Smooth muscle cell (in vitro differentiated cells): ENCODE measurements at regions not wholly inside any gene's neighbourhood (a gene's known extent, or its start where the extent isn't known, plus 50 kb on each side); places are given as distances from the start of the nearest gene placed in this dataset.

Experiments
- DNase-seq: peaks from one replicate; lab custom pipeline; 2025; ENCODE audit not compliant: unreplicated experiment; lab: John Stamatoyannopoulos, UW
- H2AFZ ChIP-seq: fragments of 200-600 bp; sonication (generic); 2 replicates; pipeline ENCODE4 v1.6.0; 2016; ENCODE audit warnings: antibody characterized with exemption, low read depth, mild to moderate bottlenecking
- H3F3A ChIP-seq: fragments of 200-600 bp; sonication (generic); 2 replicates; pipeline ENCODE4 v1.6.0; 2017; ENCODE audit warnings: antibody characterized with exemption, low read depth
- H3K27ac ChIP-seq: fragments of 200-600 bp; sonication (generic); 2 replicates; pipeline ENCODE4 v1.5.1; 2016; ENCODE audit warnings: low read depth, mild to moderate bottlenecking
- H3K27me3 ChIP-seq: fragments of 200-600 bp; sonication (generic); 2 replicates; pipeline ENCODE4 v1.6.1; 2016; ENCODE audit warnings: low read depth, mild to moderate bottlenecking
- H3K36me3 ChIP-seq: fragments of 200-600 bp; sonication (generic); 2 replicates; pipeline ENCODE4 v1.5.1; 2016; ENCODE audit warnings: low read depth
- H3K4me1 ChIP-seq: fragments of 200-600 bp; sonication (generic); 2 replicates; pipeline ENCODE4 v1.5.1; 2016; ENCODE audit warnings: low read depth
- H3K4me2 ChIP-seq: fragments of 200-600 bp; sonication (generic); 2 replicates; pipeline ENCODE4 v1.6.0; 2016; ENCODE audit warnings: mild to moderate bottlenecking
- H3K4me3 ChIP-seq: fragments of 200-600 bp; sonication (generic); 2 replicates; pipeline ENCODE4 v1.5.1; 2016; ENCODE audit warnings: mild to moderate bottlenecking
- H3K79me2 ChIP-seq: fragments of 200-600 bp; sonication (generic); 2 replicates; pipeline ENCODE4 v1.6.0; 2016; ENCODE audit warnings: low read depth, mild to moderate bottlenecking
- H3K9ac ChIP-seq: fragments of 200-600 bp; sonication (generic); 2 replicates; pipeline ENCODE4 v1.6.0; 2016; ENCODE audit warnings: low read depth
- H3K9me3 ChIP-seq: fragments of 200-600 bp; sonication (generic); replicated peaks from 2 replicates; pipeline ENCODE4 v1.5.1; 2016; ENCODE audit warnings: low read depth
- H4K20me1 ChIP-seq: fragments of 200-600 bp; sonication (generic); 2 replicates; pipeline ENCODE4 v1.6.0; 2016; ENCODE audit warnings: low read depth
- WGBS: methylation state at CpG from one replicate; pipeline ENCODE4 v1.1.7; 2016; ENCODE audit warnings: low lambda C conversion rate; 5-methylcytosine and 5-hydroxymethylcytosine counted together
- TF ChIP-seq, protein P1 (sequence below): fragments of 200-600 bp; sonication (generic); IDR thresholded peaks from 2 replicates; pipeline ENCODE4 v1.5.1; 2017; ENCODE audit warnings: borderline replicate concordance, mild to moderate bottlenecking, antibody characterized with exemption; ENCODE audit not compliant: insufficient read depth, poor library complexity, severe bottlenecking

- 100% methylated on average over 1 of the region's 1 CpG for WGBS
- no peak overlapping the region for H3K9ac ChIP-seq
- H3K4me1 ChIP-seq = no peaks in the 10 kb centered on the region
- no peak overlapping the region for H3K27ac ChIP-seq
- H4K20me1 ChIP-seq = no peaks in the 10 kb centered on the region
- H3K4me2 ChIP-seq = no peak overlapping the region
- H3K4me3 ChIP-seq = no peak overlapping the region
- TF ChIP-seq, protein P1, sequence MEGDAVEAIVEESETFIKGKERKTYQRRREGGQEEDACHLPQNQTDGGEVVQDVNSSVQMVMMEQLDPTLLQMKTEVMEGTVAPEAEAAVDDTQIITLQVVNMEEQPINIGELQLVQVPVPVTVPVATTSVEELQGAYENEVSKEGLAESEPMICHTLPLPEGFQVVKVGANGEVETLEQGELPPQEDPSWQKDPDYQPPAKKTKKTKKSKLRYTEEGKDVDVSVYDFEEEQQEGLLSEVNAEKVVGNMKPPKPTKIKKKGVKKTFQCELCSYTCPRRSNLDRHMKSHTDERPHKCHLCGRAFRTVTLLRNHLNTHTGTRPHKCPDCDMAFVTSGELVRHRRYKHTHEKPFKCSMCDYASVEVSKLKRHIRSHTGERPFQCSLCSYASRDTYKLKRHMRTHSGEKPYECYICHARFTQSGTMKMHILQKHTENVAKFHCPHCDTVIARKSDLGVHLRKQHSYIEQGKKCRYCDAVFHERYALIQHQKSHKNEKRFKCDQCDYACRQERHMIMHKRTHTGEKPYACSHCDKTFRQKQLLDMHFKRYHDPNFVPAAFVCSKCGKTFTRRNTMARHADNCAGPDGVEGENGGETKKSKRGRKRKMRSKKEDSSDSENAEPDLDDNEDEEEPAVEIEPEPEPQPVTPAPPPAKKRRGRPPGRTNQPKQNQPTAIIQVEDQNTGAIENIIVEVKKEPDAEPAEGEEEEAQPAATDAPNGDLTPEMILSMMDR = no peak
- DNase-seq = no peak
- no peaks in the 10 kb centered on the region for H3K79me2 ChIP-seq
- no peak overlapping the region for H2AFZ ChIP-seq
- no peaks in the 10 kb centered on the region for H3K9me3 ChIP-seq
- H3K27me3 ChIP-seq = no peaks in the 10 kb centered on the region
- no peaks in the 10 kb centered on the region for H3F3A ChIP-seq
- H3K36me3 ChIP-seq = no peaks in the 10 kb centered on the region
Observed at GRCh38 chr5:10167806-10168205, 81.9 kb downstream of the ATPSCKMT start.

DNA sequence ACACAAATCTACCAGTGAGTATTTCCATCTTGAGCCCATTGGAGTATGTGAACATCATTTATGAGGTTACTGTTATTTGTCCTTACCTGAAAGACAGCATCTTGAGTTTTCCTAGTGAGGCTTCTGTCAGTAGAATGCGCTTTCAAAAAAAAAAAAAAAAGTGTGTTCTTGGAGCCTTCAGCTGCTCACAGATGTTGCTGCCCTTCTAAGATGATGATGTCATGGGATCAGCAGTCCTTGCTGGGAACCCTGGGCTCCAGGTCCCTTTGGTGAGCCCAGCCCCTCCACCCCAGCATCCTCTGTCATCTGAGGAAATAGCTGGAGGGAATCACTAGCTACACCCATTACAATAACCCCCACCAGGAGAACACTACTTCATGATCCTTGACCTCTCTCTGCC is 83.3 kb downstream of the ATPSCKMT start:
- Histone ChIP-seq H3K4me1 (peaks cover 13% of the 10 kb centered on the region), H3K9me3 (no peaks in the 10 kb centered on the region), H3F3A (no peaks in the 10 kb centered on the region), H3K27ac (no peak overlapping the region), H3K4me2 (no peak overlapping the region), H3K9ac (no peak overlapping the region), H3K79me2 (no peaks in the 10 kb centered on the region), H3K36me3 (no peaks in the 10 kb centered on the region), H3K27me3 (no peaks in the 10 kb centered on the region), H4K20me1 (no peaks in the 10 kb centered on the region), H3K4me3 (no peak overlapping the region), H2AFZ (no peak overlapping the region)
- WGBS = 96% methylated on average over 1 of the region's 1 CpG
- TF ChIP-seq, protein P1 = no peak
- no peak for DNase-seq

- Histone ChIP-seq H2AFZ (no peak overlapping the region), H4K20me1 (no peaks in the 10 kb centered on the region), H3K36me3 (no peaks in the 10 kb centered on the region), H3K4me1 (peaks cover 16% of the 10 kb centered on the region), H3K4me2 (no peak overlapping the region), H3K4me3 (no peak overlapping the region), H3K9ac (no peak overlapping the region), H3F3A (no peaks in the 10 kb centered on the region), H3K9me3 (no peaks in the 10 kb centered on the region), H3K79me2 (no peaks in the 10 kb centered on the region), H3K27me3 (no peaks in the 10 kb centered on the region), H3K27ac (no peak overlapping the region)
- DNase-seq = no peak
- TF ChIP-seq, protein P1 = no peak
- WGBS = 61% methylated on average over 5 of the region's 5 CpGs
Observed at GRCh38 chr5:10162468-10162867, 87.2 kb downstream of the ATPSCKMT start.

GRCh38 chr5:10161778-10162177 is 87.9 kb downstream of the ATPSCKMT start:
- TF ChIP-seq, protein P1 = no peak
- peaks cover 16% of the 10 kb centered on the region for H3K4me1 ChIP-seq
- no peak overlapping the region for H3K9ac ChIP-seq
- 88% methylated on average over 3 of the region's 3 CpGs for WGBS
- H3F3A ChIP-seq = no peaks in the 10 kb centered on the region
- H3K27ac ChIP-seq = no peak overlapping the region
- no peak for DNase-seq
- H4K20me1 ChIP-seq = no peaks in the 10 kb centered on the region
- no peak overlapping the region for H2AFZ ChIP-seq
- no peaks in the 10 kb centered on the region for H3K9me3 ChIP-seq
- H3K36me3 ChIP-seq = no peaks in the 10 kb centered on the region
- H3K4me3 ChIP-seq = no peak overlapping the region
- no peaks in the 10 kb centered on the region for H3K27me3 ChIP-seq
- H3K79me2 ChIP-seq = no peaks in the 10 kb centered on the region
- H3K4me2 ChIP-seq = no peak overlapping the region
